H9 (cell line): ENCODE measurements at regions not wholly inside any gene's neighbourhood (a gene's known extent, or its start where the extent isn't known, plus 50 kb on each side); places are given as distances from the start of the nearest gene placed in this dataset.

ENCODE experiments used
- DNase-seq: peaks from one replicate; pipeline ENCODE4 v3.0.0-alpha.2; 2017
- H2AFZ ChIP-seq: one replicate; pipeline ENCODE4 v1.6.1; 2013; ENCODE audit warnings: mild to moderate bottlenecking, low read length, control low read depth, moderate library complexity
- H2AK5ac ChIP-seq: 2 replicates; pipeline ENCODE4 v1.6.1; 2013; ENCODE audit warnings: low read length, control low read depth, mixed read lengths; ENCODE audit not compliant: insufficient read length
- H2BK120ac ChIP-seq: one replicate; pipeline ENCODE4 v1.6.1; 2013; ENCODE audit warnings: low read depth, mild to moderate bottlenecking, low read length, control low read depth, inconsistent platforms; ENCODE audit not compliant: poor library complexity, severe bottlenecking
- H2BK12ac ChIP-seq: 2 replicates; pipeline ENCODE4 v1.6.1; 2013; ENCODE audit warnings: low read length, control low read depth, mixed read lengths, low read depth; ENCODE audit not compliant: insufficient read length
- H2BK15ac ChIP-seq: 2 replicates; pipeline ENCODE4 v1.6.1; 2013; ENCODE audit warnings: low read depth, low read length, control low read depth
- H2BK20ac ChIP-seq: one replicate; pipeline ENCODE4 v1.6.1; 2013; ENCODE audit warnings: low read depth, mild to moderate bottlenecking, low read length, control low read depth, inconsistent platforms; ENCODE audit not compliant: poor library complexity, severe bottlenecking
- H2BK5ac ChIP-seq: 2 replicates; pipeline ENCODE4 v1.6.1; 2013; ENCODE audit warnings: low read length, control low read depth, mixed read lengths; ENCODE audit not compliant: insufficient read length
- H3K14ac ChIP-seq: 2 replicates; pipeline ENCODE4 v1.6.1; 2013; ENCODE audit warnings: low read length, control low read depth; ENCODE audit not compliant: insufficient read depth
- H3K18ac ChIP-seq: 2 replicates; pipeline ENCODE4 v1.6.1; 2013; ENCODE audit warnings: low read depth, mild to moderate bottlenecking, mixed read lengths, low read length, control low read depth; ENCODE audit not compliant: insufficient read length
- H3K23ac ChIP-seq: 2 replicates; pipeline ENCODE4 v1.6.1; 2013; ENCODE audit warnings: low read length, control low read depth, mixed read lengths, low read depth; ENCODE audit not compliant: insufficient read length
- H3K23me2 ChIP-seq: 2 replicates; pipeline ENCODE4 v1.6.1; 2013; ENCODE audit warnings: low read depth, mild to moderate bottlenecking, mixed read lengths, low read length, control low read depth; ENCODE audit not compliant: insufficient read length, poor library complexity, severe bottlenecking
- H3K27ac ChIP-seq: 2 replicates; pipeline ENCODE4 v1.5.1; 2013; ENCODE audit warnings: low read length, control low read depth, mixed read lengths, low read depth; ENCODE audit not compliant: insufficient read length
- H3K27me3 ChIP-seq: 2 replicates; pipeline ENCODE4 v1.6.1; 2013; ENCODE audit warnings: low read length, control low read depth, inconsistent platforms; ENCODE audit not compliant: insufficient read depth
- H3K4ac ChIP-seq: 2 replicates; pipeline ENCODE4 v1.6.1; 2013; ENCODE audit warnings: low read depth, mild to moderate bottlenecking, control low read depth, inconsistent platforms, low read length, moderate library complexity
- H3K4me1 ChIP-seq: 2 replicates; pipeline ENCODE4 v1.6.1; 2013; ENCODE audit warnings: low read length, control low read depth, inconsistent platforms; ENCODE audit not compliant: insufficient read depth
- H3K4me2 ChIP-seq: 2 replicates; pipeline ENCODE4 v1.6.1; 2013; ENCODE audit warnings: low read length, control low read depth, mixed read lengths; ENCODE audit not compliant: insufficient read length, insufficient read depth
- H3K56ac ChIP-seq: 2 replicates; pipeline ENCODE4 v1.6.1; 2013; ENCODE audit warnings: low read depth, mild to moderate bottlenecking, mixed read lengths, low read length, control low read depth; ENCODE audit not compliant: insufficient read length
- H3K79me1 ChIP-seq: 2 replicates; pipeline ENCODE4 v1.6.1; 2013; ENCODE audit warnings: low read depth, mild to moderate bottlenecking, moderate library complexity, low read length, control low read depth, inconsistent platforms; ENCODE audit not compliant: insufficient read depth, poor library complexity, severe bottlenecking
- H3K79me2 ChIP-seq: 2 replicates; pipeline ENCODE4 v1.6.1; 2013; ENCODE audit warnings: low read length, control low read depth, inconsistent platforms; ENCODE audit not compliant: insufficient read depth
- H3K9ac ChIP-seq: 2 replicates; pipeline ENCODE4 v1.6.1; 2013; ENCODE audit warnings: low read length, control low read depth, mixed read lengths; ENCODE audit not compliant: insufficient read length; ENCODE audit errors: extremely low read depth
- H3K9me3 ChIP-seq: one replicate; pipeline ENCODE4 v1.6.1; 2013; ENCODE audit warnings: low read depth, low read length, inconsistent platforms; ENCODE audit not compliant: control insufficient read depth
- H3T11ph ChIP-seq: one replicate; pipeline ENCODE4 v1.6.1; 2013; ENCODE audit warnings: mild to moderate bottlenecking, low read length, control low read depth, inconsistent platforms
- H4K20me1 ChIP-seq: one replicate; pipeline ENCODE4 v1.6.1; 2013; ENCODE audit not compliant: control insufficient read depth, insufficient read length, insufficient read depth
- H4K5ac ChIP-seq: 2 replicates; pipeline ENCODE4 v1.6.1; 2013; ENCODE audit warnings: low read depth, mild to moderate bottlenecking, mixed read lengths, low read length, control low read depth; ENCODE audit not compliant: insufficient read length
- H4K8ac ChIP-seq: replicated peaks from 2 replicates; pipeline ENCODE4 v1.6.1; 2013; ENCODE audit warnings: low read length, control low read depth, mixed read lengths, low read depth; ENCODE audit not compliant: insufficient read length
- H4K91ac ChIP-seq: 2 replicates; pipeline ENCODE4 v1.6.1; 2013; ENCODE audit warnings: low read depth, mild to moderate bottlenecking, moderate library complexity, mixed read lengths, low read length, control low read depth; ENCODE audit not compliant: insufficient read length
- H3K27ac Mint-ChIP-seq, 3 experiments: 2 replicates in 2 of 3; 3 replicates in 1 of 3; pipeline ENCODE4 v1.8.0; 2020 to 2021; ENCODE audit warnings: mixed read lengths in 3 of 3, mild to moderate bottlenecking in 1 of 3, moderate library complexity in 1 of 3
- H3K27me3 Mint-ChIP-seq: 2 replicates; pipeline ENCODE4 v1.8.0; 2021; ENCODE audit warnings: low read depth, mild to moderate bottlenecking, moderate library complexity, mixed read lengths
- H3K36me3 Mint-ChIP-seq, 3 experiments: 2 replicates in 2 of 3; 3 replicates in 1 of 3; pipeline ENCODE4 v1.8.0; 2020 to 2021; ENCODE audit warnings: low read depth in 3 of 3, mixed read lengths in 3 of 3; ENCODE audit not compliant: insufficient read depth in 1 of 3
- H3K4me1 Mint-ChIP-seq, 2 experiments: 2 replicates each; pipeline ENCODE4 v1.8.0; 2020; ENCODE audit warnings: mixed read lengths in 2 of 2
- H3K4me3 Mint-ChIP-seq, 2 experiments: 2 replicates in 1 of 2; 3 replicates in 1 of 2; pipeline ENCODE4 v1.8.0; 2020 to 2021; ENCODE audit warnings: mild to moderate bottlenecking in 2 of 2, mixed read lengths in 2 of 2, moderate library complexity in 1 of 2
- H3K9me3 Mint-ChIP-seq, 2 experiments: 2 replicates in 1 of 2; 3 replicates in 1 of 2; pipeline ENCODE4 v1.8.0; 2020; ENCODE audit warnings: mild to moderate bottlenecking in 2 of 2, mixed read lengths in 2 of 2, moderate library complexity in 1 of 2
- WGBS: extraction: QIAGEN DNeasy Blood & Tissue Kit; methylation state at CpG from one replicate; pipeline ENCODE4 v1.1.7; 2013; ENCODE audit warnings: missing lambda C conversion rate, low lambda C conversion rate, mixed read lengths; ENCODE audit not compliant: insufficient read length; ENCODE audit errors: extremely low coverage; 5-methylcytosine and 5-hydroxymethylcytosine counted together
- TF ChIP-seq, protein P1 (sequence below): fragments of 200-600 bp; sonication (generic); conservative IDR thresholded peaks from 3 replicates; pipeline ENCODE4 v1.8.0; 2021; ENCODE audit warnings: antibody characterized with exemption, mild to moderate bottlenecking

DNA sequence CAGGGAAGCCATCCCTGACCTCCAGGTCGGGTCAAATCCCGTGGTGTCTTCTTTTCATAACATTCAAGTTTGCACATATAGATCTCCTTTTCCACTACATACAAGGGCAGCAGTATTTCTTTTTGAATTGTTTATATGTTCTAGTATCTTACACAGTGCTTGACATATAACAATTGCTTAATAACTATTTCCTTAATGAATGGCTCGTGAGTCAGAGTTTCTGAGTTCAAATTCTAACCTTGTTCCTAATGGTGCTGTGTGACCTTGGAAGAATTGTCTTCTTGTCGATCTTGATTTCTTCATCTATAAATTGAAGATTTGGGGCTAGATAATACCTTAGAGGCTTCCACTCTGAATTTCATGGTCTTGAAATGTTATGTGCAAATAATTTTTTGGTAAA lies 57.2 kb upstream of the PELI2 start:
- H3K9me3 ChIP-seq, result no peaks in the 10 kb centered on the region
- 0 out of 2 replicates have a peak, but pooled peaks cover 5% of the 10 kb centered on the region for H3K4me1 ChIP-seq
- no peak overlapping the region for H3K4ac ChIP-seq
- no peak overlapping the region for H4K91ac ChIP-seq
- H3K27ac Mint-ChIP-seq, result no peak overlapping the region
- no peak overlapping the region for H3K56ac ChIP-seq
- no peaks in the 10 kb centered on the region for H3K23me2 ChIP-seq
- no peak overlapping the region for H3K18ac ChIP-seq
- H3K4me1 Mint-ChIP-seq, result peaks cover 13 to 15% of the 10 kb centered on the region in 2 experiments
- WGBS, result no CpG with 5 or more reads among the region's 4 CpGs
- no peaks in the 10 kb centered on the region for H3K27me3 ChIP-seq
- no peak overlapping the region for H3K4me2 ChIP-seq
- H3K79me1 ChIP-seq, result no peaks in the 10 kb centered on the region
- no peaks in the 10 kb centered on the region for H3K27me3 Mint-ChIP-seq
- H4K20me1 ChIP-seq, result no peaks in the 10 kb centered on the region
- no peak overlapping the region for H2BK20ac ChIP-seq
- H4K8ac ChIP-seq, result no peak overlapping the region
- no peak overlapping the region for H3K9ac ChIP-seq
- H3K9me3 Mint-ChIP-seq, result no peaks in the 10 kb centered on the region
- no peak overlapping the region for H3K4me3 Mint-ChIP-seq
- H3K23ac ChIP-seq, result no peak overlapping the region
- no peak overlapping the region for H3K27ac ChIP-seq
- TF ChIP-seq, protein P1, sequence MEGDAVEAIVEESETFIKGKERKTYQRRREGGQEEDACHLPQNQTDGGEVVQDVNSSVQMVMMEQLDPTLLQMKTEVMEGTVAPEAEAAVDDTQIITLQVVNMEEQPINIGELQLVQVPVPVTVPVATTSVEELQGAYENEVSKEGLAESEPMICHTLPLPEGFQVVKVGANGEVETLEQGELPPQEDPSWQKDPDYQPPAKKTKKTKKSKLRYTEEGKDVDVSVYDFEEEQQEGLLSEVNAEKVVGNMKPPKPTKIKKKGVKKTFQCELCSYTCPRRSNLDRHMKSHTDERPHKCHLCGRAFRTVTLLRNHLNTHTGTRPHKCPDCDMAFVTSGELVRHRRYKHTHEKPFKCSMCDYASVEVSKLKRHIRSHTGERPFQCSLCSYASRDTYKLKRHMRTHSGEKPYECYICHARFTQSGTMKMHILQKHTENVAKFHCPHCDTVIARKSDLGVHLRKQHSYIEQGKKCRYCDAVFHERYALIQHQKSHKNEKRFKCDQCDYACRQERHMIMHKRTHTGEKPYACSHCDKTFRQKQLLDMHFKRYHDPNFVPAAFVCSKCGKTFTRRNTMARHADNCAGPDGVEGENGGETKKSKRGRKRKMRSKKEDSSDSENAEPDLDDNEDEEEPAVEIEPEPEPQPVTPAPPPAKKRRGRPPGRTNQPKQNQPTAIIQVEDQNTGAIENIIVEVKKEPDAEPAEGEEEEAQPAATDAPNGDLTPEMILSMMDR, result no peak
- no peak for DNase-seq
- 0 out of 2 replicates have a peak, but pooled peaks cover 1% of the 10 kb centered on the region for H3K79me2 ChIP-seq
- no peak overlapping the region for H2BK12ac ChIP-seq
- H2AFZ ChIP-seq, result no peak overlapping the region
- no peak overlapping the region for H3T11ph ChIP-seq
- H4K5ac ChIP-seq, result no peak overlapping the region
- no peak overlapping the region for H2BK120ac ChIP-seq
- no peaks in the 10 kb centered on the region for H3K36me3 Mint-ChIP-seq
- no peak overlapping the region for H2BK5ac ChIP-seq
- no peak overlapping the region for H3K14ac ChIP-seq
- H2AK5ac ChIP-seq, result no peak overlapping the region
- H2BK15ac ChIP-seq, result no peak overlapping the region
